Colon (tissue), 2 donors: ENCODE measurements at regions not wholly inside any gene's neighbourhood (a gene's known extent, or its start where the extent isn't known, plus 50 kb on each side); places are given as distances from the start of the nearest gene placed in this dataset.
"Not testable (repeated sequence)": the region's sequence is repeated elsewhere in the genome, so short reads cannot be mapped to it uniquely, and the experiment has no call there.

ENCODE experiments used
- FAIRE-seq: peaks from 2 replicates; lab custom pipeline; 2012; peaks lifted over from hg19 to GRCh38; lab: Jason Lieb, UNC
- donor health status: control.
- donor health status: control.

- no peak for FAIRE-seq
Observed at GRCh38 chr7:80018941-80019808, 115.5 kb upstream of the GNAI1 start.

GRCh38 chr7:80017101-80017698 is 117.4 kb upstream of the GNAI1 start:
- no peak for FAIRE-seq

GRCh38 chr7:80014511-80014910 is 120.1 kb upstream of the GNAI1 start:
- FAIRE-seq, result no peak

- no peak for FAIRE-seq
Observed at GRCh38 chr7:80008039-80008438, 126.6 kb upstream of the GNAI1 start.

GRCh38 chr7:80002865-80003264 is 131.8 kb upstream of the GNAI1 start:
- no peak for FAIRE-seq

GRCh38 chr7:79998363-79998762 is 136.3 kb upstream of the GNAI1 start:
- FAIRE-seq, result no peak

- FAIRE-seq, result no peak
Observed at GRCh38 chr7:79997345-79997744, 137.3 kb upstream of the GNAI1 start.

GRCh38 chr7:79995741-79996140 is 138.9 kb upstream of the GNAI1 start:
- FAIRE-seq, result not testable (repeated sequence)

GRCh38 chr7:79988653-79989052 is 146.0 kb upstream of the GNAI1 start:
- FAIRE-seq, result no peak

- FAIRE-seq, result no peak
Observed at GRCh38 chr7:79984210-79984609, 150.4 kb upstream of the GNAI1 start.

- no peak for FAIRE-seq
Observed at GRCh38 chr7:79982141-79982770, 152.4 kb upstream of the GNAI1 start.

GRCh38 chr7:79980376-79980775 is 154.3 kb upstream of the GNAI1 start:
- FAIRE-seq, result no peak

- no peak for FAIRE-seq
Observed at GRCh38 chr7:79979437-79979836, 155.2 kb upstream of the GNAI1 start.

- FAIRE-seq, result no peak
Observed at GRCh38 chr7:79977481-79977880, 157.2 kb upstream of the GNAI1 start.

GRCh38 chr7:79976711-79977020 is 158.0 kb upstream of the GNAI1 start:
- FAIRE-seq, result not testable (repeated sequence)

GRCh38 chr7:79975986-79976710 is 158.5 kb upstream of the GNAI1 start:
- FAIRE-seq, result not testable (repeated sequence)

GRCh38 chr7:79973455-79973854 is 161.2 kb upstream of the GNAI1 start:
- FAIRE-seq, result no peak

- FAIRE-seq, result no peak
Observed at GRCh38 chr7:79971058-79971457, 163.6 kb upstream of the GNAI1 start.

- FAIRE-seq, result no peak
Observed at GRCh38 chr7:79968894-79969293, 165.7 kb upstream of the GNAI1 start.

GRCh38 chr7:79968077-79968648 is 166.5 kb upstream of the GNAI1 start:
- FAIRE-seq, result no peak

- FAIRE-seq, result no peak
Observed at GRCh38 chr7:79965946-79966345, 168.7 kb upstream of the GNAI1 start.

GRCh38 chr7:79964463-79964862 is 170.2 kb upstream of the GNAI1 start:
- no peak for FAIRE-seq
